SU-DHL-6 (cell line): ENCODE measurements at regions not wholly inside any gene's neighbourhood (a gene's known extent, or its start where the extent isn't known, plus 50 kb on each side); places are given as distances from the start of the nearest gene placed in this dataset.

Experiments
- H2AFZ ChIP-seq: fragments of 200-600 bp; sonication (generic); 2 replicates; pipeline ENCODE4 v1.6.1; 2014; ENCODE audit warnings: low read depth, mild to moderate bottlenecking, moderate library complexity, mixed read lengths, antibody characterized with exemption, low read length; ENCODE audit not compliant: severe bottlenecking
- H3F3A ChIP-seq: fragments of 200-600 bp; shearing (Covaris generic); 2 replicates; pipeline ENCODE4 v1.6.0; 2016; ENCODE audit warnings: antibody characterized with exemption, mild to moderate bottlenecking; ENCODE audit not compliant: insufficient read depth
- H3K27ac ChIP-seq: fragments of 200-600 bp; sonication (generic); 2 replicates; pipeline ENCODE4 v1.5.1; 2016; ENCODE audit warnings: low read depth, mild to moderate bottlenecking, low read length, moderate library complexity, mixed read lengths
- H3K27me3 ChIP-seq: fragments of 200-600 bp; sonication (generic), shearing (Covaris generic); 2 replicates; pipeline ENCODE4 v1.6.0; 2014; ENCODE audit warnings: mild to moderate bottlenecking, low read length
- H3K36me3 ChIP-seq: fragments of 200-600 bp; sonication (generic); 2 replicates; pipeline ENCODE4 v1.6.1; 2014; ENCODE audit warnings: mild to moderate bottlenecking, low read length, mixed read lengths
- H3K4me2 ChIP-seq: fragments of 300-600, 200-600 bp; shearing (Covaris generic), sonication (generic); 2 replicates; pipeline ENCODE4 v1.6.0; 2014; ENCODE audit warnings: low read length, low read depth, mild to moderate bottlenecking; ENCODE audit not compliant: poor library complexity, severe bottlenecking
- H3K4me3 ChIP-seq: fragments of 200-600 bp; sonication (generic); 2 replicates; pipeline ENCODE4 v1.5.1; 2014; ENCODE audit warnings: antibody characterized with exemption, low read length, mild to moderate bottlenecking, mixed read lengths; ENCODE audit not compliant: insufficient read depth, poor library complexity, severe bottlenecking
- H3K79me2 ChIP-seq: fragments of 200-600 bp; sonication (generic); 2 replicates; pipeline ENCODE4 v1.6.1; 2014; ENCODE audit warnings: mild to moderate bottlenecking, low read length, moderate library complexity; ENCODE audit not compliant: insufficient read depth
- H3K9ac ChIP-seq: fragments of 200-600 bp; sonication (generic); 2 replicates; pipeline ENCODE4 v1.7.0; 2014; ENCODE audit warnings: mild to moderate bottlenecking, low read length
- H3K9me2 ChIP-seq: fragments of 200-600 bp; sonication (generic); replicated peaks from 2 replicates; pipeline ENCODE4 v1.6.1; 2014; ENCODE audit warnings: low read length; ENCODE audit not compliant: insufficient read depth
- H3K9me3 ChIP-seq: fragments of 200-600 bp; sonication (generic); 2 replicates; pipeline ENCODE4 v1.6.1; 2014; ENCODE audit warnings: low read length, mixed read lengths; ENCODE audit not compliant: insufficient read depth
- H4K20me1 ChIP-seq: fragments of 200-600 bp; sonication (generic); 2 replicates; pipeline ENCODE4 v1.6.1; 2014; ENCODE audit warnings: low read depth, mild to moderate bottlenecking, antibody characterized with exemption, low read length, moderate library complexity, mixed read lengths
- CTCF ChIP-seq: fragments of 200-600 bp; sonication (generic); IDR thresholded peaks from one replicate; pipeline ENCODE4 v1.5.1; 2017; ENCODE audit warnings: antibody characterized with exemption, mild to moderate bottlenecking, low read length, moderate library complexity; ENCODE audit not compliant: insufficient read depth, poor library complexity, severe bottlenecking
- EZH2phosphoT487 ChIP-seq: fragments of 200-600 bp; sonication (generic), shearing (Covaris generic); conservative IDR thresholded peaks from 2 replicates; pipeline ENCODE4 v1.6.1; 2018; ENCODE audit warnings: mild to moderate bottlenecking, antibody characterized with exemption, low read length, moderate library complexity, mixed read lengths

- Histone ChIP-seq H3F3A (no peaks in the 10 kb centered on the region), H3K36me3 (no peaks in the 10 kb centered on the region), H4K20me1 (no peaks in the 10 kb centered on the region), H3K9me3 (no peaks in the 10 kb centered on the region), H3K27me3 (no peaks in the 10 kb centered on the region), H3K27ac (no peak overlapping the region), H3K4me2 (no peak overlapping the region), H3K4me3 (no peak overlapping the region), H3K9ac (no peak overlapping the region), H2AFZ (no peak overlapping the region), H3K9me2 (no peaks in the 10 kb centered on the region), H3K79me2 (no peaks in the 10 kb centered on the region)
- no peak for TF ChIP-seq CTCF
- TF ChIP-seq EZH2phosphoT487, result no peak
Measured at GRCh38 chr3:177881351-177881750, 654.9 kb upstream of the KCNMB2 start.

DNA sequence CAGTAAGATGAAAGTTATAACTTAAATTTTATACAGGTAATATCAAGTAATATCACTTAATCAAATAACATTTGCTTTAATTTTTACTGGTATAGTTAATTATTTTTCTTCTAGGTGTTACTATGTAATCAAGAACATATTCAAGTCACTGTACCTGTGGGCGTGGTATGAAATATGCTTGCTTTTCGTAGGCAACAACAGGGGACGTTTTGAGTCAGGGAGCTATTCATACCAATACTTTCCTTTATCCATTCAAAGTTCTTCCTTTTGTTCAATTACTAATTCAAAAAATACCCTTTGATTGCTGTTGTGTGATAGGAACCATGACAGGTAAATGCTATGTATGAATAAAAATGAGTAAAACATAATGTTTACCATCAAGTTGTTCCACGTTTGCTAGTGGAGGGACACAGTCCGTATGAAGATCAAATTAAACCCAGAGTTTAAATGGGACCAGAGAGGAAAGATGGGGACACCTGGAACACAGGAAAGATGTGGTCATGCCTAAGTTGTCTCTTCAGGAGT, 654.0 kb upstream of the KCNMB2 start:
- H4K20me1 ChIP-seq, result no peaks in the 10 kb centered on the region
- H3K79me2 ChIP-seq, result no peaks in the 10 kb centered on the region
- H3K27me3 ChIP-seq, result no peaks in the 10 kb centered on the region
- H3K4me3 ChIP-seq, result no peak overlapping the region
- no peak overlapping the region for H3K9ac ChIP-seq
- H2AFZ ChIP-seq, result no peak overlapping the region
- no peaks in the 10 kb centered on the region for H3F3A ChIP-seq
- H3K9me3 ChIP-seq, result no peaks in the 10 kb centered on the region
- H3K9me2 ChIP-seq, result no peaks in the 10 kb centered on the region
- no peak overlapping the region for H3K27ac ChIP-seq
- no peaks in the 10 kb centered on the region for H3K36me3 ChIP-seq
- no peak overlapping the region for H3K4me2 ChIP-seq
- no peak for TF ChIP-seq CTCF
- no peak for TF ChIP-seq EZH2phosphoT487

- no peak for TF ChIP-seq EZH2phosphoT487
- no peak for TF ChIP-seq CTCF
- H3K9me2 ChIP-seq, result no peaks in the 10 kb centered on the region
- no peak overlapping the region for H2AFZ ChIP-seq
- no peaks in the 10 kb centered on the region for H3K79me2 ChIP-seq
- no peak overlapping the region for H3K27ac ChIP-seq
- H3F3A ChIP-seq, result no peaks in the 10 kb centered on the region
- H3K9me3 ChIP-seq, result no peaks in the 10 kb centered on the region
- no peaks in the 10 kb centered on the region for H4K20me1 ChIP-seq
- no peaks in the 10 kb centered on the region for H3K27me3 ChIP-seq
- no peak overlapping the region for H3K4me3 ChIP-seq
- H3K9ac ChIP-seq, result no peak overlapping the region
- no peaks in the 10 kb centered on the region for H3K36me3 ChIP-seq
- H3K4me2 ChIP-seq, result no peak overlapping the region
Measured at GRCh38 chr3:177883091-177883490, 653.1 kb upstream of the KCNMB2 start.

DNA sequence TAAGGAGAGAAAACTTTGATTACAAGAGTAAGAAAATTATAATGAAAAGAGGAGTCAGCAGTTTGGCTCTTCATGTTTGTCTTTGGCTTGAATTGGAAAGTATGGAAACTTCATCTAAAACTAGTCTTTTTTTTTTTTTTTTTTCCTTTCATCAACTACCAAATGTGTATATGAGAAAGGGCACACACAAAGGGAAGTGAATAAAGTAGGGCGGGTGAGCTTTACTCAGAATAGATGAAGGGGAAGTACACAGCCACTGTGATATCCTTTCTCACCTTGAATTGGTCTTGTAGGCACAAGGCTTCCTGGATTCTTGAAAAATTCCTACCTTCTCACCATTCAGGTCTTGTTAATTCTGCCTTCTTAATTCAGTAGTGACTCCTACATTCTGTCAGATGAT, 652.3 kb upstream of the KCNMB2 start:
- Histone ChIP-seq H3F3A (no peaks in the 10 kb centered on the region), H3K79me2 (no peaks in the 10 kb centered on the region), H3K27me3 (no peaks in the 10 kb centered on the region), H4K20me1 (no peaks in the 10 kb centered on the region), H3K9me3 (no peaks in the 10 kb centered on the region), H3K9ac (no peak overlapping the region), H2AFZ (no peak overlapping the region), H3K9me2 (no peaks in the 10 kb centered on the region), H3K36me3 (no peaks in the 10 kb centered on the region), H3K4me2 (no peak overlapping the region), H3K27ac (no peak overlapping the region), H3K4me3 (no peak overlapping the region)
- TF ChIP-seq EZH2phosphoT487, result no peak
- TF ChIP-seq CTCF, result no peak
